ENCODE measurements at regions not wholly inside any gene's neighbourhood (a gene's known extent, or its start where the extent isn't known, plus 50 kb on each side); places are given as distances from the start of the nearest gene placed in this dataset.

DNA sequence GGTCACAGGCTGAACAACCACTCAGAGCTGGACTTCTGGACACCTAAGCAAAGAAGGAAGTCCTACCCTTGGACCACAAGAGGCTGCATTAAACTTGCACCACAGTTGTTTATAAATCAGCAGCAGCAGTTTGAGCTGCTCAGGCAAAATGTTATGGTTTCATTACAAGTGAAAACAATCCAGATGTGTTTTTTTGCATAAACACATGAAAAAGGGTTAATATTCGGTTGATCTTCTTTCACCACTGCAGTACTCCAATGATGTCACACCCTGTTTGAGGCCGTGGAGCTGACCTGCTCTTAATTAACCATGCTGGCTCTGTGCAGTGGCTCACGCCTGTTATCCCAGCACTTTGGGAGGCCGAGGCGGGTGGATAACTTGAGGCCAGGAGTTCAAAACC lies 490.8 kb upstream of the CELF2 start:
- Histone ChIP-seq H3K36me3 (no peaks in the 10 kb centered on the region), H3K9me3 (no peaks in the 10 kb centered on the region), H3K4me1 (no peaks in the 10 kb centered on the region), H3K27me3 (no peaks in the 10 kb centered on the region), H3K4me3 (no peak overlapping the region), H3K27ac (no peak overlapping the region)
- ATAC-seq (no peak), DNase-seq (no peak), FAIRE-seq (no peak)
- TF ChIP-seq CTCF (IDR thresholded peaks at IDR 0.05): no peak
- intact Hi-C loops (cut with DNase I): no loop called here
- 56 to 62% methylated on average over 5 of the region's 5 CpGs for WGBS, 2 donors

DNA sequence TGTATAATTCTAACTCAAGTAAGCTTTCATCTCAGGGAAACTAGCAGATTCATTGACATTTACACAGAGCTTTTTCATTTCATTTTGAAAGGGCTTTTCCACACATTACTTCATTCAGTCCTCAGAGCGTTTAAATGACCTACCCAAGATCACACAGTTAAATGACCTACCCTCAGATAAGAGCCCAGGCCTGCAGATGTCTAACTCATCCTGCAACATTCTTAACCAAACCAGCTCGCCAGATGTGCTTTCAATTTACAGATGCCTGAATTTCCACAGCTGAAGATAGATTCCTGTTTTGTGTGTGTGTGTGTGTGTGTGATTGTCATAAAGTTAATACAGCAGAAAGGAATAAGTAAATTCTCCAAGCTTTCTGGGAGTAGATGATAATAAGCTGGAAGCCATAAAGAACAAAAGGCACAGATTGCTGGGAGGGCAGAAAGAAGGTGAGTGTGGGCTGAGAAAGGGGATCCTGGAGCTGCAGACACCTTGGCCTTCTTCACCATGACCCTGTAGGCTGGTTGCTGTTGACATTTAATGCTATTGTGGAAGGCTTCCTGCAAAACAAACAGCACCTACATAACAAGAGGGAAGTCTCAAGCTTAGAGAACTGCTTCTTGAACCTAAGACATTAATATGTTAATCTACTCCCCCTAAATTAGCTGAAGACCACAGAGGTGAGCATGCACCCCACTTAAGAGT lies 489.7 kb upstream of the CELF2 start:
- Histone ChIP-seq H3K4me1 (no peaks in the 10 kb centered on the region), H3K27me3 (no peaks in the 10 kb centered on the region), H3K36me3 (no peaks in the 10 kb centered on the region), H3K27ac (no peak overlapping the region), H3K9me3 (no peaks in the 10 kb centered on the region), H3K4me3 (no peak overlapping the region)
- ATAC-seq (no peak), FAIRE-seq (no peak), DNase-seq (no peak)
- intact Hi-C loops (cut with DNase I): no loop called here
- TF ChIP-seq CTCF (IDR thresholded peaks at IDR 0.05): no peak
- WGBS, 2 donors: 51 to 52% methylated on average over 2 of the region's 2 CpGs

- no peak for DNase-seq
- Histone ChIP-seq H3K4me1 (no peaks in the 10 kb centered on the region), H3K27ac (no peak overlapping the region), H3K36me3 (no peaks in the 10 kb centered on the region), H3K9me3 (no peaks in the 10 kb centered on the region), H3K4me3 (no peak overlapping the region), H3K27me3 (no peaks in the 10 kb centered on the region)
- FAIRE-seq: no peak
- intact Hi-C loops (cut with DNase I): no loop called here
- no peak for ATAC-seq
- 63 to 74% methylated on average over 3 of the region's 3 CpGs for WGBS, 2 donors
- no peak for TF ChIP-seq CTCF (IDR thresholded peaks at IDR 0.05)
Measured at GRCh38 chr10:10528563-10528910, 489.1 kb upstream of the CELF2 start.

- no peak for DNase-seq
- intact Hi-C loops (cut with DNase I): no loop called here
- TF ChIP-seq CTCF (IDR thresholded peaks at IDR 0.05): no peak
- no peak for FAIRE-seq
- no peak for ATAC-seq
- Histone ChIP-seq H3K27me3 (no peaks in the 10 kb centered on the region), H3K4me1 (no peaks in the 10 kb centered on the region), H3K27ac (no peak overlapping the region), H3K36me3 (no peaks in the 10 kb centered on the region), H3K9me3 (no peaks in the 10 kb centered on the region), H3K4me3 (no peak overlapping the region)
- WGBS, 2 donors: 54 to 68% methylated on average over 3 of the region's 3 CpGs
Measured at GRCh38 chr10:10530313-10530712, 487.4 kb upstream of the CELF2 start.

DNA sequence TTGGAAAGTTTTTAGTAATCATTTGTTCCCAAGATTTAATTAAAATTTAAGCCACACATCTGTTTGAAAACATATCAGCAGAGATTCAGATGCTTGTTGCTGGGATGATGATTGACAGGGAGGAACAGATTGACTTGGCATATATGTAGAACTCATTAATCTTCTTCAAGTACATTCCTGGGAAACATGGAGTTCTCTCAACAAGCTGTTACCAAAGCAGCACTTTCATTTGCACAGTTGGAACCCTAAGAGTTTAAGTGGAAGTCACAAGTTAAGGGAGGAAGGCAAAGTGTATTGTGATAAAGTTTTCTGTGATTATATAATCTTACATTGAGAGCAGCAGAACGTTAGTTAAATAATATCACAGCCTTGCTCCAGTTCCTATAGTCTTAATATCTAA lies 485.4 kb upstream of the CELF2 start:
- TF ChIP-seq CTCF (IDR thresholded peaks at IDR 0.05): no peak
- intact Hi-C loops (cut with DNase I): no loop called here
- Histone ChIP-seq H3K27ac (no peak overlapping the region), H3K4me3 (no peak overlapping the region), H3K4me1 (no peaks in the 10 kb centered on the region), H3K9me3 (no peaks in the 10 kb centered on the region), H3K27me3 (no peaks in the 10 kb centered on the region), H3K36me3 (no peaks in the 10 kb centered on the region)
- 16 to 53% methylated on average over 1 of the region's 1 CpG for WGBS, 2 donors
- DNase-seq (no peak), FAIRE-seq (no peak), ATAC-seq (no peak)
